Keratinocyte (primary cell): ENCODE measurements at regions not wholly inside any gene's neighbourhood (a gene's known extent, or its start where the extent isn't known, plus 50 kb on each side); places are given as distances from the start of the nearest gene placed in this dataset.

Source experiments
- DNase-seq: peaks from one replicate; pipeline ENCODE4 v3.0.0-alpha.2; 2011; ENCODE audit warnings: low read depth, missing footprints, low spot score
- FAIRE-seq: peaks from 2 replicates; lab custom pipeline; 2011; peaks lifted over from hg19 to GRCh38; lab: Jason Lieb, UNC
- H2AFZ ChIP-seq: 2 replicates; pipeline ENCODE4 v1.6.0; 2012; ENCODE audit warnings: low read length, control low read depth, inconsistent platforms; ENCODE audit not compliant: control insufficient read depth
- H3K27ac ChIP-seq: 2 replicates; pipeline ENCODE4 v1.5.1; 2011; ENCODE audit warnings: low read length; ENCODE audit not compliant: control insufficient read depth, insufficient read depth
- H3K27me3 ChIP-seq: 3 replicates; pipeline ENCODE4 v1.6.0; 2011; ENCODE audit warnings: low read length; ENCODE audit not compliant: control insufficient read depth, insufficient read depth; ENCODE audit errors: extremely low read depth
- H3K36me3 ChIP-seq, 2 experiments: 2 replicates in 1 of 2; 3 replicates in 1 of 2; pipeline ENCODE4 v1.5.1; 2011; ENCODE audit warnings: low read length in 2 of 2, mild to moderate bottlenecking in 1 of 2; ENCODE audit not compliant: control insufficient read depth in 2 of 2, insufficient read depth in 2 of 2; ENCODE audit errors: extremely low read depth in 1 of 2
- H3K4me1 ChIP-seq: 3 replicates; pipeline ENCODE4 v1.5.1; 2011; ENCODE audit warnings: low read length; ENCODE audit not compliant: control insufficient read depth, insufficient read depth; ENCODE audit errors: extremely low read depth
- H3K4me2 ChIP-seq: 3 replicates; pipeline ENCODE4 v1.6.0; 2011; ENCODE audit warnings: low read depth, low read length; ENCODE audit not compliant: control insufficient read depth, insufficient read depth; ENCODE audit errors: extremely low read depth
- H3K4me3 ChIP-seq, 3 experiments: fragments of 200-600 bp in 1 of 3; sonication (generic) in 1 of 3; 2 replicates in 2 of 3; 3 replicates in 1 of 3; pipeline ENCODE4 v1.5.1; 2011 to 2016; ENCODE audit warnings: low read length in 3 of 3, mild to moderate bottlenecking in 3 of 3, control low read depth in 2 of 3, inconsistent platforms in 1 of 3, low read depth in 1 of 3, mixed read lengths in 1 of 3, mixed run types in 1 of 3, moderate library complexity in 1 of 3; ENCODE audit not compliant: control insufficient read depth in 2 of 3, insufficient read depth in 2 of 3; ENCODE audit errors: extremely low read depth in 1 of 3
- H3K79me2 ChIP-seq: 2 replicates; pipeline ENCODE4 v1.6.0; 2012; ENCODE audit warnings: low read length; ENCODE audit not compliant: control insufficient read depth, insufficient read depth
- H3K9ac ChIP-seq: 3 replicates; pipeline ENCODE4 v1.6.0; 2011; ENCODE audit warnings: low read length; ENCODE audit not compliant: control insufficient read depth, insufficient read depth; ENCODE audit errors: extremely low read depth
- H3K9me1 ChIP-seq: 3 replicates; pipeline ENCODE4 v1.6.0; 2011; ENCODE audit warnings: low read length; ENCODE audit not compliant: control insufficient read depth, insufficient read depth; ENCODE audit errors: extremely low read depth
- H3K9me3 ChIP-seq: 2 replicates; pipeline ENCODE4 v1.5.1; 2012; ENCODE audit warnings: low read depth, low read length; ENCODE audit not compliant: control insufficient read depth
- H4K20me1 ChIP-seq: 3 replicates; pipeline ENCODE4 v1.6.0; 2011; ENCODE audit warnings: low read length; ENCODE audit not compliant: control insufficient read depth, insufficient read depth; ENCODE audit errors: extremely low read depth
- CTCF ChIP-seq, 3 experiments: IDR thresholded peaks in 1 of 3; conservative IDR thresholded peaks in 1 of 3; optimal IDR thresholded peaks in 1 of 3; 2 replicates in 2 of 3; 3 replicates in 1 of 3; pipeline versions ENCODE3 to v1.5.1; 2011; ENCODE audit warnings: low read length in 3 of 3, mild to moderate bottlenecking in 3 of 3, moderate library complexity in 2 of 3, control low read depth in 1 of 3, inconsistent platforms in 1 of 3; ENCODE audit not compliant: insufficient read depth in 2 of 3; ENCODE audit errors: extremely low read depth in 1 of 3
- EZH2 ChIP-seq: IDR thresholded peaks from one replicate; pipeline ENCODE4 v1.6.1; 2012; ENCODE audit warnings: inconsistent platforms, mild to moderate bottlenecking, low read length, moderate library complexity
- dilution Hi-C: fragments of 300-500 bp; cut with MboI; formaldehyde crosslinking; loops from one replicate; pipeline ENCODE4 v1.7.0; 2020; ENCODE audit warnings: low sequenced_read_pairs; ENCODE audit not compliant: extremely low pct_ligation_motif_present

GRCh38 chr5:2688586-2688985 is 62.9 kb downstream of the IRX2 start:
- H3K27ac ChIP-seq = no peak overlapping the region
- no peaks in the 10 kb centered on the region for H3K36me3 ChIP-seq
- no peaks in the 10 kb centered on the region for H3K79me2 ChIP-seq
- DNase-seq (no peak), FAIRE-seq (no peak)
- H2AFZ ChIP-seq = no peak overlapping the region
- dilution Hi-C loops = no loop called here
- no peak overlapping the region for H3K4me2 ChIP-seq
- H3K27me3 ChIP-seq = peaks cover 2% of the 10 kb centered on the region
- peaks cover 32% of the 10 kb centered on the region for H3K4me1 ChIP-seq
- no peak overlapping the region for H3K4me3 ChIP-seq
- no peak overlapping the region for H3K9ac ChIP-seq
- TF ChIP-seq EZH2 (no peak), CTCF (optimal IDR thresholded peaks at IDR 0.05 in 1 of 3, IDR thresholded peaks at IDR 0.05 in 1 of 3, conservative IDR thresholded peaks at IDR 0.05 in 1 of 3; ENCODE audit: extremely low read depth in 1 of 3, insufficient read depth in 2 of 3, low read length in 3 of 3) (no peak)
- H3K9me3 ChIP-seq = peaks cover 2% of the 10 kb centered on the region
- H3K9me1 ChIP-seq = peaks cover 2% of the 10 kb centered on the region
- no peaks in the 10 kb centered on the region for H4K20me1 ChIP-seq

- H3K4me2 ChIP-seq = no peak overlapping the region
- no peak for FAIRE-seq
- dilution Hi-C loops = no loop called here
Observed at GRCh38 chr5:2687746-2688145, 63.7 kb downstream of the IRX2 start.

More at GRCh38 chr5:2687746-2688145, 63.7 kb downstream of the IRX2 start:
- Histone ChIP-seq H3K27me3 (peaks cover 5% of the 10 kb centered on the region), H3K27ac (no peak overlapping the region), H2AFZ (no peak overlapping the region), H3K9me1 (peaks cover 2% of the 10 kb centered on the region), H3K9ac (no peak overlapping the region), H3K36me3 (no peaks in the 10 kb centered on the region), H3K79me2 (no peaks in the 10 kb centered on the region), H3K4me3 (no peak overlapping the region), H3K4me1 (peaks cover 32% of the 10 kb centered on the region), H3K9me3 (peaks cover 2% of the 10 kb centered on the region), H4K20me1 (no peaks in the 10 kb centered on the region)
- no peak for DNase-seq
- TF ChIP-seq CTCF (optimal IDR thresholded peaks at IDR 0.05 in 1 of 3, IDR thresholded peaks at IDR 0.05 in 1 of 3, conservative IDR thresholded peaks at IDR 0.05 in 1 of 3; ENCODE audit: extremely low read depth in 1 of 3, insufficient read depth in 2 of 3, low read length in 3 of 3) = no peak
- TF ChIP-seq EZH2 = no peak
